OCI-LY7 (cell line): ENCODE measurements at regions not wholly inside any gene's neighbourhood (a gene's known extent, or its start where the extent isn't known, plus 50 kb on each side); places are given as distances from the start of the nearest gene placed in this dataset.

Experiments used
- BruUV-seq: library from RNA; stranded (reverse); fragments of 400-500 nt; replicated peaks from 2 replicates; lab custom pipeline; 2021; lab: Mats Ljungman, UMichigan
- CTCF ChIA-PET: fragments of 300-600 bp; sonication (Branson Sonifier 250); formaldehyde crosslinking; loops from one replicate; lab custom pipeline; 2022; ENCODE audit warnings: antibody characterized with exemption; ENCODE audit not compliant: unreplicated experiment; lab: Charles Lee
- POLR2A ChIA-PET: fragments of 300-600 bp; sonication (Branson Sonifier 250); formaldehyde crosslinking; loops from one replicate; lab custom pipeline; 2022; ENCODE audit warnings: antibody characterized with exemption; lab: Charles Lee
- DNase-seq: peaks from one replicate; pipeline ENCODE4 v3.0.0-alpha.2; 2015; ENCODE audit warnings: low spot score
- H2AFZ ChIP-seq: fragments of 200-600 bp; sonication (generic), shearing (Covaris generic); 2 replicates; pipeline ENCODE4 v1.6.1; 2014; ENCODE audit warnings: mild to moderate bottlenecking, antibody characterized with exemption, low read length, moderate library complexity
- H3K27ac ChIP-seq: fragments of 200-600 bp; sonication (generic); 2 replicates; pipeline ENCODE4 v1.5.1; 2014; ENCODE audit warnings: mixed run types, low read depth, mild to moderate bottlenecking, moderate library complexity, low read length, inconsistent platforms; ENCODE audit not compliant: poor library complexity, severe bottlenecking
- H3K36me3 ChIP-seq: fragments of 200-600 bp; sonication (generic); 2 replicates; pipeline ENCODE4 v1.6.1; 2014; ENCODE audit warnings: mild to moderate bottlenecking, antibody characterized with exemption, low read length, moderate library complexity, mixed read lengths; ENCODE audit not compliant: insufficient read depth
- H3K4me1 ChIP-seq: fragments of 200-600 bp; sonication (generic); 2 replicates; pipeline ENCODE4 v1.5.1; 2014; ENCODE audit warnings: mild to moderate bottlenecking, low read length; ENCODE audit not compliant: insufficient read depth, poor library complexity, severe bottlenecking
- H3K4me2 ChIP-seq: fragments of 200-600 bp; sonication (generic); 2 replicates; pipeline ENCODE4 v1.6.1; 2014; ENCODE audit warnings: mild to moderate bottlenecking, low read length
- H3K4me3 ChIP-seq: fragments of 200-600 bp; sonication (generic); 2 replicates; pipeline ENCODE4 v1.5.1; 2014; ENCODE audit warnings: mild to moderate bottlenecking, low read depth, low read length; ENCODE audit not compliant: poor library complexity, severe bottlenecking
- H3K79me2 ChIP-seq: fragments of 200-600 bp; sonication (generic); 2 replicates; pipeline ENCODE4 v1.6.1; 2016; ENCODE audit warnings: low read depth, mild to moderate bottlenecking, low read length, moderate library complexity, mixed read lengths; ENCODE audit not compliant: insufficient read depth
- H3K9me2 ChIP-seq: fragments of 200-600 bp; sonication (generic); 2 replicates; pipeline ENCODE4 v1.6.1; 2016; ENCODE audit warnings: mild to moderate bottlenecking, low read length, mixed read lengths; ENCODE audit not compliant: insufficient read depth
- H3K9me3 ChIP-seq: fragments of 200-600 bp; sonication (generic); 2 replicates; pipeline ENCODE4 v1.6.1; 2014; ENCODE audit warnings: mild to moderate bottlenecking, mixed run types, low read length, mixed read lengths
- H4K20me1 ChIP-seq: fragments of 200-600 bp; sonication (generic); 2 replicates; pipeline ENCODE4 v1.6.1; 2014; ENCODE audit warnings: mild to moderate bottlenecking, antibody characterized with exemption, low read length, moderate library complexity, mixed read lengths; ENCODE audit not compliant: insufficient read depth
- CTCF ChIP-seq: fragments of 200-600 bp; sonication (generic); conservative IDR thresholded peaks from 2 replicates; pipeline ENCODE4 v1.5.1; 2014; ENCODE audit warnings: mild to moderate bottlenecking, antibody characterized with exemption, low read length, moderate library complexity, mixed read lengths
- EZH2phosphoT487 ChIP-seq: fragments of 200-600 bp; sonication (generic); IDR thresholded peaks from 2 replicates; pipeline ENCODE4 v1.6.1; 2018; ENCODE audit warnings: low read depth, borderline replicate concordance, mild to moderate bottlenecking, mixed run types, antibody characterized with exemption, low read length, moderate library complexity, mixed read lengths
- intact Hi-C: fragments of 100-400 bp; cut with micrococcal nuclease; formaldehyde crosslinking; loops from one replicate; pipeline ENCODE4 v1.10.0; 2022; ENCODE audit not compliant: unreplicated experiment

- no peaks in the 10 kb centered on the region for H3K36me3 ChIP-seq
- TF ChIP-seq CTCF (no peak), EZH2phosphoT487 (no peak)
- no peak overlapping the region for H3K4me2 ChIP-seq
- H2AFZ ChIP-seq = no peak overlapping the region
- no peak overlapping the region for H3K27ac ChIP-seq
- BruUV-seq = no TSS peak
- no peak for DNase-seq
- no peaks in the 10 kb centered on the region for H4K20me1 ChIP-seq
- intact Hi-C loops = no loop called here
- H3K4me3 ChIP-seq = no peak overlapping the region
- ChIA-PET CTCF (no interaction called here), POLR2A (no interaction called here)
- H3K4me1 ChIP-seq = no peaks in the 10 kb centered on the region
- H3K9me3 ChIP-seq = no peaks in the 10 kb centered on the region
- H3K79me2 ChIP-seq = no peaks in the 10 kb centered on the region
- no peaks in the 10 kb centered on the region for H3K9me2 ChIP-seq
These were observed 121.5 kb downstream of the INSIG2 start for GRCh38 chr2:118209727-118210126.

GRCh38 chr2:118207889-118208288, 119.6 kb downstream of the INSIG2 start:
- BruUV-seq = no TSS peak
- ChIA-PET POLR2A (interaction anchor here (0.6 kb wide), 1 partner anchor 755 kb away, joined by 3 read pairs; no protein-coding TSS in a partner anchor), CTCF (no interaction called here)

More at GRCh38 chr2:118207889-118208288, 119.6 kb downstream of the INSIG2 start:
- no peak overlapping the region for H2AFZ ChIP-seq
- no peaks in the 10 kb centered on the region for H4K20me1 ChIP-seq
- H3K9me3 ChIP-seq = no peaks in the 10 kb centered on the region
- TF ChIP-seq EZH2phosphoT487 (no peak), CTCF (no peak)
- no peak overlapping the region for H3K4me3 ChIP-seq
- intact Hi-C loops = no loop called here
- no peak overlapping the region for H3K27ac ChIP-seq
- H3K4me2 ChIP-seq = no peak overlapping the region
- DNase-seq = no peak
- H3K36me3 ChIP-seq = no peaks in the 10 kb centered on the region
- no peaks in the 10 kb centered on the region for H3K4me1 ChIP-seq
- no peaks in the 10 kb centered on the region for H3K9me2 ChIP-seq
- no peaks in the 10 kb centered on the region for H3K79me2 ChIP-seq
